ENCODE measurements at regions not wholly inside any gene's neighbourhood (a gene's known extent, or its start where the extent isn't known, plus 50 kb on each side); places are given as distances from the start of the nearest gene placed in this dataset.

GRCh38 chrX:112991801-112992200, 151.2 kb upstream of the AMOT start:
- Histone ChIP-seq H4K20me1 (replicated peaks; ENCODE audit: control insufficient read depth, insufficient read depth, low read length) (no peaks in the 10 kb centered on the region), H3K36me3 (ENCODE audit: control insufficient read depth, insufficient read depth, low read length) (no peaks in the 10 kb centered on the region), H3K4me2 (ENCODE audit: insufficient read depth, low read length) (no peak overlapping the region), H3K27ac (ENCODE audit: extremely low read depth, low read depth, low read length) (no peak overlapping the region), H3K4me1 (replicated peaks in 1 of 2; ENCODE audit: control insufficient read depth in 2 of 2, insufficient read depth in 2 of 2, low read length in 2 of 2) (no peaks in the 10 kb centered on the region), H3K9ac (ENCODE audit: insufficient read depth in 1 of 2, low read depth in 2 of 2, low read length in 2 of 2) (no peak overlapping the region), H3K9me1 (ENCODE audit: control insufficient read depth, insufficient read depth, low read length) (no peaks in the 10 kb centered on the region), H3K27me3 (ENCODE audit: control insufficient read depth in 2 of 2, insufficient read depth in 2 of 2, low read length in 2 of 2) (no peaks in the 10 kb centered on the region), H3K4me3 (no peak overlapping the region), H3K79me2 (ENCODE audit: control insufficient read depth, insufficient read depth, low read length) (no peaks in the 10 kb centered on the region), H2AFZ (ENCODE audit: low read depth, low read length) (no peak overlapping the region), H3K9me3 (replicated peaks; ENCODE audit: control insufficient read depth, insufficient read depth, low read depth, low read length) (no peaks in the 10 kb centered on the region)
- ATAC-seq (no peak), FAIRE-seq (no peak), DNase-seq (ENCODE audit: extremely low read depth in 1 of 4, low spot score in 3 of 4) (no peak)
- in situ Hi-C loops (cut with MboI), result no loop called here
- intact Hi-C loops (cut with micrococcal nuclease), result no loop called here
- WGBS (ENCODE audit: insufficient coverage, low coverage, missing lambda C conversion rate), result 0% methylated on average over 2 of the region's 2 CpGs
- ChIA-PET CTCF (ENCODE audit: low intra/inter-chr PET ratio) (no interaction called here), POLR2A (no interaction called here)
- no TSS peak for BruUV-seq (replicated peaks)
- TF ChIP-seq KAT8 (IDR thresholded peaks at IDR 0.05; ENCODE audit: low read depth) (no peak), CBFA2T2 (conservative IDR thresholded peaks at IDR 0.05) (no peak)

- Histone ChIP-seq H3K9ac (ENCODE audit: insufficient read depth in 1 of 2, low read depth in 2 of 2, low read length in 2 of 2) (no peak overlapping the region), H3K36me3 (ENCODE audit: control insufficient read depth, insufficient read depth, low read length) (no peaks in the 10 kb centered on the region), H3K4me1 (replicated peaks in 1 of 2; ENCODE audit: control insufficient read depth in 2 of 2, insufficient read depth in 2 of 2, low read length in 2 of 2) (no peaks in the 10 kb centered on the region), H3K9me3 (replicated peaks; ENCODE audit: control insufficient read depth, insufficient read depth, low read depth, low read length) (no peaks in the 10 kb centered on the region), H2AFZ (ENCODE audit: low read depth, low read length) (no peak overlapping the region), H3K79me2 (ENCODE audit: control insufficient read depth, insufficient read depth, low read length) (no peaks in the 10 kb centered on the region), H3K27me3 (ENCODE audit: control insufficient read depth in 2 of 2, insufficient read depth in 2 of 2, low read length in 2 of 2) (no peaks in the 10 kb centered on the region), H3K4me2 (ENCODE audit: insufficient read depth, low read length) (no peak overlapping the region), H3K27ac (ENCODE audit: extremely low read depth, low read depth, low read length) (no peak overlapping the region), H3K9me1 (ENCODE audit: control insufficient read depth, insufficient read depth, low read length) (no peaks in the 10 kb centered on the region), H4K20me1 (replicated peaks; ENCODE audit: control insufficient read depth, insufficient read depth, low read length) (no peaks in the 10 kb centered on the region), H3K4me3 (no peak overlapping the region)
- in situ Hi-C loops (cut with MboI) (no loop called here), intact Hi-C loops (cut with micrococcal nuclease) (no loop called here)
- DNase-seq (ENCODE audit: extremely low read depth in 1 of 4, low spot score in 3 of 4), result no peak
- FAIRE-seq, result no peak
- ATAC-seq, result no peak
- ChIA-PET POLR2A (no interaction called here), CTCF (ENCODE audit: low intra/inter-chr PET ratio) (no interaction called here)
- WGBS (ENCODE audit: insufficient coverage, low coverage, missing lambda C conversion rate), result 0% methylated on average over 1 of the region's 1 CpG
- no TSS peak for BruUV-seq (replicated peaks)
- TF ChIP-seq NR2C1 (IDR thresholded peaks at IDR 0.05), result no peak
- no peak for TF ChIP-seq NR2C1 (tag; IDR thresholded peaks at IDR 0.05)
- no peak for TF ChIP-seq ESRRB (CRISPR knock-in tag; IDR thresholded peaks at IDR 0.05; ENCODE audit: borderline replicate concordance)
- no peak for TF ChIP-seq HLTF (IDR thresholded peaks at IDR 0.05)
- TF ChIP-seq IRF2 (CRISPR knock-in tag; IDR thresholded peaks at IDR 0.05), result no peak
- no peak for TF ChIP-seq ZNF384 (IDR thresholded peaks at IDR 0.05; ENCODE audit: low read depth, low read length)
- TF ChIP-seq ZNF444 (CRISPR knock-in tag; IDR thresholded peaks at IDR 0.05), result no peak
- TF ChIP-seq ZNF77 (CRISPR knock-in tag; IDR thresholded peaks at IDR 0.05), result no peak
- no peak for TF ChIP-seq SUPT5H (IDR thresholded peaks at IDR 0.05)
- TF ChIP-seq KLF1 (tag; IDR thresholded peaks at IDR 0.05), result no peak
- TF ChIP-seq PHF20 (IDR thresholded peaks at IDR 0.05; ENCODE audit: partially characterized antibody), result no peak
- no peak for TF ChIP-seq SLC30A9 (CRISPR knock-in tag; IDR thresholded peaks at IDR 0.05)
- TF ChIP-seq ETS2 (tag; IDR thresholded peaks at IDR 0.05; ENCODE audit: borderline replicate concordance, poor library complexity, severe bottlenecking), result no peak
- TF ChIP-seq GTF3C2 (IDR thresholded peaks at IDR 0.05; ENCODE audit: borderline replicate concordance, extremely low read depth, insufficient read length), result no peak
- TF ChIP-seq ZNF316 (IDR thresholded peaks at IDR 0.05), result no peak
- TF ChIP-seq CEBPG (CRISPR knock-in tag; IDR thresholded peaks at IDR 0.05), result no peak
- TF ChIP-seq CEBPG (tag; conservative IDR thresholded peaks at IDR 0.05 in 1 of 2, IDR thresholded peaks at IDR 0.05 in 1 of 2), result no peak
These were observed 139.2 kb upstream of the AMOT start for GRCh38 chrX:112979879-112980278.

Measured in K562 (cell line).